Sigmoid colon (tissue), 6 donors: ENCODE measurements at regions not wholly inside any gene's neighbourhood (a gene's known extent, or its start where the extent isn't known, plus 50 kb on each side); places are given as distances from the start of the nearest gene placed in this dataset.
"Not testable (repeated sequence)": the region's sequence is repeated elsewhere in the genome, so short reads cannot be mapped to it uniquely, and the experiment has no call there.

Source experiments
- DNase-seq: peaks from one replicate; pipeline ENCODE4 v3.0.0-alpha.2; 2019
- H3K27ac ChIP-seq, 4 donors: fragments of 200-600 bp; sonication (generic); one replicate each; pipeline ENCODE4 v1.5.1; 2016 to 2019; ENCODE audit warnings: mild to moderate bottlenecking in 1 of 4
- H3K27me3 ChIP-seq, 3 donors: fragments of 200-600 bp; sonication (generic); one replicate each; pipeline ENCODE4 v1.5.1; 2019; ENCODE audit warnings: mild to moderate bottlenecking in 1 of 3
- H3K36me3 ChIP-seq, 4 donors: fragments of 200-600 bp; sonication (generic); one replicate each; pipeline ENCODE4 v1.5.1; 2016 to 2019
- H3K4me1 ChIP-seq, 4 donors: fragments of 200-600 bp; sonication (generic); one replicate each; pipeline ENCODE4 v1.5.1; 2017 to 2019
- H3K4me3 ChIP-seq, 4 donors: fragments of 200-600 bp; sonication (generic); one replicate each; pipeline ENCODE4 v1.5.1; 2017 to 2019; ENCODE audit warnings: mild to moderate bottlenecking in 2 of 4, moderate library complexity in 1 of 4
- H3K9me3 ChIP-seq, 4 donors: fragments of 200-600 bp in 3 of 4; sonication (generic) in 3 of 4; one replicate each; pipeline versions ENCODE4 v1.5.1 to v1.6.1; 2013 to 2019
- CTCF ChIP-seq, 4 experiments: fragments of 450-650 bp in 3 of 4; fragments of 200-600 bp in 1 of 4; IDR thresholded peaks; one replicate each; pipeline ENCODE4 v1.5.1; 2016 to 2019; ENCODE audit warnings: antibody characterized with exemption in 4 of 4, mild to moderate bottlenecking in 3 of 4, moderate library complexity in 2 of 4
- EP300 ChIP-seq, 4 donors: sonication (generic); formaldehyde crosslinking; IDR thresholded peaks; one replicate each; pipeline ENCODE4 v1.6.1; 2017; ENCODE audit warnings: antibody characterized with exemption in 4 of 4
- POLR2A ChIP-seq, 2 donors: fragments of 450-650 bp; IDR thresholded peaks; one replicate each; pipeline ENCODE4 v1.6.1; 2016; ENCODE audit warnings: antibody characterized with exemption in 2 of 2, mild to moderate bottlenecking in 2 of 2, moderate library complexity in 2 of 2
- POLR2AphosphoS5 ChIP-seq, 4 donors: sonication (generic); formaldehyde crosslinking; IDR thresholded peaks; one replicate each; pipeline ENCODE4 v1.6.1; 2017; ENCODE audit warnings: antibody characterized with exemption in 4 of 4
- WGBS, 2 donors: extraction: QIAGEN DNeasy Blood & Tissue Kit; methylation state at CpG; one replicate each; pipeline ENCODE4 v1.1.7; 2013; 5-methylcytosine and 5-hydroxymethylcytosine counted together
- intact Hi-C: fragments of 100-400 bp; cut with DNase I; formaldehyde crosslinking; loops from one replicate; pipeline ENCODE4 v1.15.1; 2023
- donor health status: healthy with polysubstance abuse.
- donor health status: healthy.

GRCh38 chr3:162569314-162569713 is 1072.7 kb downstream of the OTOL1 start:
- no peak for DNase-seq
- peaks cover 0 to 8% (median 0%) of the 10 kb centered on the region in 4 donors for H3K4me1 ChIP-seq
- no peak for TF ChIP-seq EP300 (IDR thresholded peaks at IDR 0.05)
- TF ChIP-seq POLR2AphosphoS5 (IDR thresholded peaks at IDR 0.05): no peak
- TF ChIP-seq POLR2A (IDR thresholded peaks at IDR 0.05): no peak
- TF ChIP-seq CTCF (IDR thresholded peaks at IDR 0.05): no peak
- no peak overlapping the region for H3K27ac ChIP-seq
- H3K4me3 ChIP-seq: no peak overlapping the region
- H3K36me3 ChIP-seq: no peaks in the 10 kb centered on the region
- H3K9me3 ChIP-seq: no peaks in the 10 kb centered on the region
- intact Hi-C loops: no loop called here
- H3K27me3 ChIP-seq: no peaks in the 10 kb centered on the region
- WGBS, 2 donors: 8 to 36% methylated on average over 3 of the region's 3 CpGs

- H3K4me1 ChIP-seq: no peaks in the 10 kb centered on the region
- intact Hi-C loops: no loop called here
- no peak for DNase-seq
- TF ChIP-seq POLR2AphosphoS5 (IDR thresholded peaks at IDR 0.05): no peak
- TF ChIP-seq POLR2A (IDR thresholded peaks at IDR 0.05): no peak
- no peaks in the 10 kb centered on the region for H3K9me3 ChIP-seq
- H3K36me3 ChIP-seq: no peaks in the 10 kb centered on the region
- H3K27ac ChIP-seq: no peak overlapping the region
- H3K27me3 ChIP-seq: no peaks in the 10 kb centered on the region
- H3K4me3 ChIP-seq: no peak overlapping the region
Measured at GRCh38 chr3:162584986-162585385, 1088.4 kb downstream of the OTOL1 start.

- Histone ChIP-seq H3K27ac (no peak overlapping the region), H3K4me1 (no peaks in the 10 kb centered on the region), H3K9me3 (no peaks in the 10 kb centered on the region), H3K4me3 (no peak overlapping the region), H3K27me3 (no peaks in the 10 kb centered on the region), H3K36me3 (no peaks in the 10 kb centered on the region)
- intact Hi-C loops: no loop called here
- TF ChIP-seq CTCF (IDR thresholded peaks at IDR 0.05): no peak
- no peak for TF ChIP-seq POLR2AphosphoS5 (IDR thresholded peaks at IDR 0.05)
- TF ChIP-seq EP300 (IDR thresholded peaks at IDR 0.05): no peak
- no peak for TF ChIP-seq POLR2A (IDR thresholded peaks at IDR 0.05)
- WGBS, 2 donors: 39 to 66% methylated on average over 4 of the region's 4 CpGs
- no peak for DNase-seq
Measured at GRCh38 chr3:162586591-162586990, 1090.0 kb downstream of the OTOL1 start.

- Histone ChIP-seq H3K4me3 (no peak overlapping the region), H3K4me1 (no peaks in the 10 kb centered on the region), H3K9me3 (no peaks in the 10 kb centered on the region), H3K36me3 (no peaks in the 10 kb centered on the region), H3K27me3 (no peaks in the 10 kb centered on the region), H3K27ac (no peak overlapping the region)
- 16 to 52% methylated on average over 1 of the region's 1 CpG for WGBS, 2 donors
- intact Hi-C loops: no loop called here
- TF ChIP-seq POLR2AphosphoS5 (IDR thresholded peaks at IDR 0.05): no peak
- TF ChIP-seq EP300 (IDR thresholded peaks at IDR 0.05): no peak
- TF ChIP-seq POLR2A (IDR thresholded peaks at IDR 0.05): no peak
- TF ChIP-seq CTCF (IDR thresholded peaks at IDR 0.05): no peak
- no peak for DNase-seq
Measured at GRCh38 chr3:162597226-162597625, 1100.6 kb downstream of the OTOL1 start.

GRCh38 chr3:162598500-162598899 is 1101.9 kb downstream of the OTOL1 start:
- intact Hi-C loops: not testable (repeated sequence)
- WGBS, 2 donors: 43 to 52% methylated on average over 4 of the region's 4 CpGs

GRCh38 chr3:162599742-162600141 is 1103.1 kb downstream of the OTOL1 start:
- H3K9me3 ChIP-seq, intact Hi-C loops, DNase-seq, H3K4me3 ChIP-seq, H3K4me1 ChIP-seq, H3K36me3 ChIP-seq, H3K27ac ChIP-seq, H3K27me3 ChIP-seq: not testable (repeated sequence)
- WGBS, 2 donors: 93 to 97% methylated on average over 27 of the region's 27 CpGs

More at GRCh38 chr3:162598500-162598899, 1101.9 kb downstream of the OTOL1 start:
- not testable (repeated sequence) for H3K27ac ChIP-seq, H3K36me3 ChIP-seq, H3K4me3 ChIP-seq, H3K27me3 ChIP-seq, H3K4me1 ChIP-seq, H3K9me3 ChIP-seq, DNase-seq
